ENCODE measurements at regions not wholly inside any gene's neighbourhood (a gene's known extent, or its start where the extent isn't known, plus 50 kb on each side); places are given as distances from the start of the nearest gene placed in this dataset.

DNA sequence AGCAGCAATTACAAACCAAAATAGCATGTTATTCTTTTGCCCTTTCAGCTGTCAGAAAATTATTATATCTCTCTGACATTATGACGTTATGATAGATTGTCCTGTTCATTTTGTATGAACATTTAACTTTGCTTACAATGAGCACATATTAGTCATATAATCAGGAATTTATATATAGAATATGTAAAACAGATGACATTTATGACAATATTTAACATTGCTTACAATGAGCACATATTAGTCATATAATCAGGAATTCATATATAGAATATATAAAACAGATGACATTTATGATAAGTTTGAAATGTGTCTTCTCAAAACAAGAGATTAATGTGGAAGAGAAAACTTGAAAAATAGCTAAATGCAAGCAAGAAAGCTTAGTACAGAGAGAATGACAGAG lies 1180.2 kb downstream of the CDH12 start:
- H3K36me3 ChIP-seq (ENCODE audit: control insufficient read depth in 1 of 2, insufficient read depth in 2 of 2, low read depth in 1 of 2, low read length in 2 of 2): no peaks in the 10 kb centered on the region
- no peak overlapping the region for H3K4me3 ChIP-seq (ENCODE audit: insufficient read depth in 1 of 2, low read depth in 1 of 2, low read length in 2 of 2)
- H4K8ac ChIP-seq (ENCODE audit: low read length): no peak overlapping the region
- H2AK5ac ChIP-seq (ENCODE audit: low read length, severe bottlenecking): no peak overlapping the region
- H3K79me1 ChIP-seq (replicated peaks; ENCODE audit: low read length, poor library complexity, severe bottlenecking): no peaks in the 10 kb centered on the region
- H3K23ac ChIP-seq (ENCODE audit: low read length in 2 of 2): no peak overlapping the region
- no peak overlapping the region for H2AFZ ChIP-seq (ENCODE audit: low read depth, low read length)
- H2BK120ac ChIP-seq (ENCODE audit: low read depth, low read length): no peak overlapping the region
- H3K27me3 ChIP-seq (ENCODE audit: control insufficient read depth in 1 of 2, insufficient read depth in 1 of 2, low read length in 2 of 2): peaks cover 0 to 4% of the 10 kb centered on the region in 2 experiments
- no peak overlapping the region for H4K91ac ChIP-seq (ENCODE audit: low read length)
- H2BK5ac ChIP-seq (ENCODE audit: low read depth, low read length, poor library complexity, severe bottlenecking): no peak overlapping the region
- no peak for DNase-seq
- no CpG with 5 or more reads among the region's 1 CpG for WGBS
- no peaks in the 10 kb centered on the region for H3K9me3 ChIP-seq (ENCODE audit: control insufficient read depth, low read length)
- no peak overlapping the region for H2BK12ac ChIP-seq (ENCODE audit: low read length in 2 of 2)
- no peak overlapping the region for H3K4ac ChIP-seq (ENCODE audit: low read depth in 1 of 2, low read length in 2 of 2)
- H3K18ac ChIP-seq (ENCODE audit: low read depth in 1 of 2, low read length in 2 of 2): no peak overlapping the region
- no peaks in the 10 kb centered on the region for H3K4me1 ChIP-seq (ENCODE audit: control insufficient read depth, insufficient read depth, low read depth, low read length)
- H3K14ac ChIP-seq (ENCODE audit: low read length in 2 of 2): no peak overlapping the region
- H3K27ac ChIP-seq (ENCODE audit: low read length, poor library complexity, severe bottlenecking): no peak overlapping the region
- no peak overlapping the region for H2BK15ac ChIP-seq (ENCODE audit: low read depth, poor library complexity, severe bottlenecking)
- no peak overlapping the region for H3K9ac ChIP-seq (ENCODE audit: low read length)
- H3K4me2 ChIP-seq (ENCODE audit: low read length, poor library complexity, severe bottlenecking): no peak overlapping the region

- Histone ChIP-seq H3K36me3 (ENCODE audit: control insufficient read depth in 1 of 2, insufficient read depth in 2 of 2, low read depth in 1 of 2, low read length in 2 of 2) (no peaks in the 10 kb centered on the region), H3K27ac (ENCODE audit: low read length, poor library complexity, severe bottlenecking) (no peak overlapping the region), H3K9me3 (ENCODE audit: control insufficient read depth, low read length) (no peaks in the 10 kb centered on the region), H2BK15ac (ENCODE audit: low read depth, poor library complexity, severe bottlenecking) (no peak overlapping the region), H3K4me3 (ENCODE audit: insufficient read depth in 1 of 2, low read depth in 1 of 2, low read length in 2 of 2) (no peak overlapping the region), H3K23ac (ENCODE audit: low read length in 2 of 2) (no peak overlapping the region), H2AFZ (ENCODE audit: low read depth, low read length) (no peak overlapping the region), H3K27me3 (ENCODE audit: control insufficient read depth in 1 of 2, insufficient read depth in 1 of 2, low read length in 2 of 2) (peaks cover 0 to 4% of the 10 kb centered on the region in 2 experiments), H2BK5ac (ENCODE audit: low read depth, low read length, poor library complexity, severe bottlenecking) (no peak overlapping the region), H3K14ac (ENCODE audit: low read length in 2 of 2) (no peak overlapping the region), H2BK120ac (ENCODE audit: low read depth, low read length) (no peak overlapping the region), H3K18ac (ENCODE audit: low read depth in 1 of 2, low read length in 2 of 2) (no peak overlapping the region), H2AK5ac (ENCODE audit: low read length, severe bottlenecking) (no peak overlapping the region), H3K4me2 (ENCODE audit: low read length, poor library complexity, severe bottlenecking) (no peak overlapping the region), H2BK12ac (ENCODE audit: low read length in 2 of 2) (no peak overlapping the region), H3K79me1 (replicated peaks; ENCODE audit: low read length, poor library complexity, severe bottlenecking) (no peaks in the 10 kb centered on the region), H4K8ac (ENCODE audit: low read length) (no peak overlapping the region), H3K9ac (ENCODE audit: low read length) (no peak overlapping the region), H4K91ac (ENCODE audit: low read length) (no peak overlapping the region), H3K4ac (ENCODE audit: low read depth in 1 of 2, low read length in 2 of 2) (no peak overlapping the region), H3K4me1 (ENCODE audit: control insufficient read depth, insufficient read depth, low read depth, low read length) (no peaks in the 10 kb centered on the region)
- DNase-seq: no peak
These were observed 1180.8 kb downstream of the CDH12 start for GRCh38 chr5:21672360-21672759.

DNA sequence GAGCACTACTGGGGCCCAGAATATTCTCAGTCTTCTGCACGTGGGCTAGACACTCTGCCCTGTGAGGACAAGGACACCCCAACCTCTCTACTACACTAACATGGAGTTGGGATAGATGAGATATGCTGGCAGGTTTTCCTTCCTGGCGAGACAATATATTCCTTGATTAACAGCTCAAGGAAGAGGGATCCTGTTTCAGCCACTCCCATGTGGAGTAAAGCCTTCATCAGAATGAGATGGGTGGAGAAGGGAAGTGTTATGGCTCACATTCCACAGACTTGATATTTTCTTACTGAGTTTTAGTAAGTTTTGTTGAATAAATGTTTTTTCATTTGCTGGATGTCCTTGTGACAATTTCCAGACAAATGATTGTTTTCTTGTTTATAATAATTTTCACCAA lies 1187.6 kb downstream of the CDH12 start:
- H3K9me3 ChIP-seq (ENCODE audit: control insufficient read depth, low read length): no peaks in the 10 kb centered on the region
- H3K27me3 ChIP-seq (ENCODE audit: control insufficient read depth in 1 of 2, insufficient read depth in 1 of 2, low read length in 2 of 2): peaks cover 0 to 4% of the 10 kb centered on the region in 2 experiments
- H3K9ac ChIP-seq (ENCODE audit: low read length): no peak overlapping the region
- no peaks in the 10 kb centered on the region for H3K4me1 ChIP-seq (ENCODE audit: control insufficient read depth, insufficient read depth, low read depth, low read length)
- H2BK15ac ChIP-seq (ENCODE audit: low read depth, poor library complexity, severe bottlenecking): no peak overlapping the region
- no peak overlapping the region for H3K27ac ChIP-seq (ENCODE audit: low read length, poor library complexity, severe bottlenecking)
- H3K4me2 ChIP-seq (ENCODE audit: low read length, poor library complexity, severe bottlenecking): no peak overlapping the region
- no peak overlapping the region for H3K4ac ChIP-seq (ENCODE audit: low read depth in 1 of 2, low read length in 2 of 2)
- no peaks in the 10 kb centered on the region for H3K79me1 ChIP-seq (replicated peaks; ENCODE audit: low read length, poor library complexity, severe bottlenecking)
- H2AK5ac ChIP-seq (ENCODE audit: low read length, severe bottlenecking): no peak overlapping the region
- H3K36me3 ChIP-seq (ENCODE audit: control insufficient read depth in 1 of 2, insufficient read depth in 2 of 2, low read depth in 1 of 2, low read length in 2 of 2): no peaks in the 10 kb centered on the region
- no peak overlapping the region for H3K23ac ChIP-seq (ENCODE audit: low read length in 2 of 2)
- H2BK120ac ChIP-seq (ENCODE audit: low read depth, low read length): no peak overlapping the region
- H4K8ac ChIP-seq (ENCODE audit: low read length): no peak overlapping the region
- no peak overlapping the region for H2AFZ ChIP-seq (ENCODE audit: low read depth, low read length)
- no peak overlapping the region for H3K18ac ChIP-seq (ENCODE audit: low read depth in 1 of 2, low read length in 2 of 2)
- no peak overlapping the region for H2BK5ac ChIP-seq (ENCODE audit: low read depth, low read length, poor library complexity, severe bottlenecking)
- H2BK12ac ChIP-seq (ENCODE audit: low read length in 2 of 2): no peak overlapping the region
- H3K4me3 ChIP-seq (ENCODE audit: insufficient read depth in 1 of 2, low read depth in 1 of 2, low read length in 2 of 2): no peak overlapping the region
- no peak for DNase-seq
- WGBS: 90% methylated on average over 1 of the region's 2 CpGs
- H4K91ac ChIP-seq (ENCODE audit: low read length): no peak overlapping the region
- no peak overlapping the region for H3K14ac ChIP-seq (ENCODE audit: low read length in 2 of 2)

DNA sequence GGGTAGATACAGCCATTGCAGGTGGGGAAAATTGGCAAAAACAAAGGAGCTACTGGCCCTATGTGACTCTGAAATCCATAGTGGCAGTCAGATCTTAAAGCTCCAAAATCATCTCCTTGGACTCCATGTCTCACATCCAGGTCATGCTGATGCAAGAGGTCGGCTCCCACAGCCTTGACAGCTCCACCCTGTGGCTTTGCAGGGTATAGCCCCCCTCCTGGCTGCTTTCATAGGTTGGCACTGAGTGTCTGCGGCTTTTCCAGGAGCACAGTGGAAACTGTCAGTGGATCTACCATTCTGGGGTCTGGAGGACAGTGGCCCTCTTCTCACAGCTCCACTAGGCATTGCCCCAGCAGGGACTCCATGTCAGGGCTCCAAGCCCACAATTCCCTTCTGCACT lies 1190.1 kb downstream of the CDH12 start:
- Histone ChIP-seq H3K4me2 (ENCODE audit: low read length, poor library complexity, severe bottlenecking) (no peak overlapping the region), H2BK12ac (ENCODE audit: low read length in 2 of 2) (no peak overlapping the region), H3K27ac (ENCODE audit: low read length, poor library complexity, severe bottlenecking) (no peak overlapping the region), H3K4me1 (ENCODE audit: control insufficient read depth, insufficient read depth, low read depth, low read length) (no peaks in the 10 kb centered on the region), H2BK15ac (ENCODE audit: low read depth, poor library complexity, severe bottlenecking) (no peak overlapping the region), H3K9ac (ENCODE audit: low read length) (no peak overlapping the region), H3K4ac (ENCODE audit: low read depth in 1 of 2, low read length in 2 of 2) (no peak overlapping the region), H3K23ac (ENCODE audit: low read length in 2 of 2) (no peak overlapping the region), H3K14ac (ENCODE audit: low read length in 2 of 2) (no peak overlapping the region), H3K4me3 (ENCODE audit: insufficient read depth in 1 of 2, low read depth in 1 of 2, low read length in 2 of 2) (no peak overlapping the region), H3K18ac (ENCODE audit: low read depth in 1 of 2, low read length in 2 of 2) (no peak overlapping the region), H2BK120ac (ENCODE audit: low read depth, low read length) (no peak overlapping the region), H2BK5ac (ENCODE audit: low read depth, low read length, poor library complexity, severe bottlenecking) (no peak overlapping the region), H2AK5ac (ENCODE audit: low read length, severe bottlenecking) (no peak overlapping the region), H3K9me3 (ENCODE audit: control insufficient read depth, low read length) (no peaks in the 10 kb centered on the region), H3K79me1 (replicated peaks; ENCODE audit: low read length, poor library complexity, severe bottlenecking) (no peaks in the 10 kb centered on the region), H3K36me3 (ENCODE audit: control insufficient read depth in 1 of 2, insufficient read depth in 2 of 2, low read depth in 1 of 2, low read length in 2 of 2) (no peaks in the 10 kb centered on the region), H2AFZ (ENCODE audit: low read depth, low read length) (no peak overlapping the region), H4K91ac (ENCODE audit: low read length) (no peak overlapping the region), H4K8ac (ENCODE audit: low read length) (no peak overlapping the region), H3K27me3 (ENCODE audit: control insufficient read depth in 1 of 2, insufficient read depth in 1 of 2, low read length in 2 of 2) (no peaks in the 10 kb centered on the region)
- DNase-seq: no peak
- WGBS: 64% methylated on average over 2 of the region's 2 CpGs
